ENCODE measurements at regions not wholly inside any gene's neighbourhood (a gene's known extent, or its start where the extent isn't known, plus 50 kb on each side); places are given as distances from the start of the nearest gene placed in this dataset.

GRCh38 chr10:130967784-130968183, 343.7 kb downstream of the TCERG1L start:
- no peak for TF ChIP-seq POLR2A (IDR thresholded peaks at IDR 0.05)
- TF ChIP-seq, protein P1, sequence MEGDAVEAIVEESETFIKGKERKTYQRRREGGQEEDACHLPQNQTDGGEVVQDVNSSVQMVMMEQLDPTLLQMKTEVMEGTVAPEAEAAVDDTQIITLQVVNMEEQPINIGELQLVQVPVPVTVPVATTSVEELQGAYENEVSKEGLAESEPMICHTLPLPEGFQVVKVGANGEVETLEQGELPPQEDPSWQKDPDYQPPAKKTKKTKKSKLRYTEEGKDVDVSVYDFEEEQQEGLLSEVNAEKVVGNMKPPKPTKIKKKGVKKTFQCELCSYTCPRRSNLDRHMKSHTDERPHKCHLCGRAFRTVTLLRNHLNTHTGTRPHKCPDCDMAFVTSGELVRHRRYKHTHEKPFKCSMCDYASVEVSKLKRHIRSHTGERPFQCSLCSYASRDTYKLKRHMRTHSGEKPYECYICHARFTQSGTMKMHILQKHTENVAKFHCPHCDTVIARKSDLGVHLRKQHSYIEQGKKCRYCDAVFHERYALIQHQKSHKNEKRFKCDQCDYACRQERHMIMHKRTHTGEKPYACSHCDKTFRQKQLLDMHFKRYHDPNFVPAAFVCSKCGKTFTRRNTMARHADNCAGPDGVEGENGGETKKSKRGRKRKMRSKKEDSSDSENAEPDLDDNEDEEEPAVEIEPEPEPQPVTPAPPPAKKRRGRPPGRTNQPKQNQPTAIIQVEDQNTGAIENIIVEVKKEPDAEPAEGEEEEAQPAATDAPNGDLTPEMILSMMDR (IDR thresholded peaks at IDR 0.05 in 4 of 5, conservative IDR thresholded peaks at IDR 0.05 in 1 of 5): no peak
